IPS-18a (cell line): ENCODE measurements at regions not wholly inside any gene's neighbourhood (a gene's known extent, or its start where the extent isn't known, plus 50 kb on each side); places are given as distances from the start of the nearest gene placed in this dataset.

Source experiments
- H3K27ac ChIP-seq: one replicate; pipeline ENCODE4 v1.5.1; 2013; ENCODE audit warnings: low read length
- H3K27me3 ChIP-seq: one replicate; pipeline ENCODE4 v1.6.1; 2013; ENCODE audit warnings: mild to moderate bottlenecking, low read length; ENCODE audit not compliant: control insufficient read depth, insufficient read depth
- H3K36me3 ChIP-seq: one replicate; pipeline ENCODE4 v1.6.1; 2013; ENCODE audit warnings: low read depth, low read length; ENCODE audit not compliant: control insufficient read depth
- H3K4me1 ChIP-seq: one replicate; pipeline ENCODE4 v1.6.1; 2013; ENCODE audit warnings: low read depth, low read length; ENCODE audit not compliant: control insufficient read depth
- H3K4me3 ChIP-seq: one replicate; pipeline ENCODE4 v1.5.1; 2013; ENCODE audit warnings: low read length
- H3K9ac ChIP-seq: one replicate; pipeline ENCODE4 v1.6.1; 2013; ENCODE audit warnings: mild to moderate bottlenecking, low read length, moderate library complexity
- H3K9me3 ChIP-seq: one replicate; pipeline ENCODE4 v1.6.1; 2013; ENCODE audit warnings: low read depth, low read length; ENCODE audit not compliant: control insufficient read depth

- Histone ChIP-seq H3K36me3 (no peaks in the 10 kb centered on the region), H3K9me3 (no peaks in the 10 kb centered on the region), H3K9ac (no peak overlapping the region), H3K27ac (no peak overlapping the region), H3K4me1 (no peaks in the 10 kb centered on the region), H3K4me3 (no peak overlapping the region), H3K27me3 (no peaks in the 10 kb centered on the region)
These were observed 554.8 kb upstream of the PABPC4L start for GRCh38 chr4:134756421-134756820.

- Histone ChIP-seq H3K27me3 (no peaks in the 10 kb centered on the region), H3K9me3 (no peaks in the 10 kb centered on the region), H3K36me3 (no peaks in the 10 kb centered on the region), H3K4me1 (no peaks in the 10 kb centered on the region), H3K4me3 (no peak overlapping the region), H3K9ac (no peak overlapping the region), H3K27ac (no peak overlapping the region)
These were observed 552.9 kb upstream of the PABPC4L start for GRCh38 chr4:134754301-134755019.

- Histone ChIP-seq H3K4me3 (no peak overlapping the region), H3K9me3 (no peaks in the 10 kb centered on the region), H3K4me1 (no peaks in the 10 kb centered on the region), H3K36me3 (no peaks in the 10 kb centered on the region), H3K9ac (no peak overlapping the region), H3K27ac (no peak overlapping the region), H3K27me3 (no peaks in the 10 kb centered on the region)
These were observed 551.8 kb upstream of the PABPC4L start for GRCh38 chr4:134753390-134753789.

- Histone ChIP-seq H3K9me3 (no peaks in the 10 kb centered on the region), H3K27me3 (no peaks in the 10 kb centered on the region), H3K4me3 (no peak overlapping the region), H3K27ac (no peak overlapping the region), H3K36me3 (no peaks in the 10 kb centered on the region), H3K9ac (no peak overlapping the region), H3K4me1 (peaks cover 6% of the 10 kb centered on the region)
These were observed 545.7 kb upstream of the PABPC4L start for GRCh38 chr4:134747108-134747805.

GRCh38 chr4:134740290-134740689 is 538.7 kb upstream of the PABPC4L start:
- no peak overlapping the region for H3K4me3 ChIP-seq
- H3K27ac ChIP-seq: no peak overlapping the region
- no peaks in the 10 kb centered on the region for H3K27me3 ChIP-seq
- no peaks in the 10 kb centered on the region for H3K9me3 ChIP-seq
- no peaks in the 10 kb centered on the region for H3K36me3 ChIP-seq
- H3K9ac ChIP-seq: no peak overlapping the region
- no peaks in the 10 kb centered on the region for H3K4me1 ChIP-seq

GRCh38 chr4:134735901-134736300 is 534.3 kb upstream of the PABPC4L start:
- Histone ChIP-seq H3K9me3 (no peaks in the 10 kb centered on the region), H3K27ac (no peak overlapping the region), H3K36me3 (no peaks in the 10 kb centered on the region), H3K27me3 (no peaks in the 10 kb centered on the region), H3K4me1 (no peaks in the 10 kb centered on the region), H3K9ac (no peak overlapping the region), H3K4me3 (no peak overlapping the region)

- Histone ChIP-seq H3K27ac (no peak overlapping the region), H3K36me3 (no peaks in the 10 kb centered on the region), H3K9ac (no peak overlapping the region), H3K4me3 (no peak overlapping the region), H3K27me3 (no peaks in the 10 kb centered on the region), H3K4me1 (no peaks in the 10 kb centered on the region), H3K9me3 (no peaks in the 10 kb centered on the region)
These were observed 526.1 kb upstream of the PABPC4L start for GRCh38 chr4:134727696-134728095.

GRCh38 chr4:134722306-134722705 is 520.7 kb upstream of the PABPC4L start:
- H3K4me3 ChIP-seq: no peak overlapping the region

GRCh38 chr4:134720030-134720429 is 518.4 kb upstream of the PABPC4L start:
- no peaks in the 10 kb centered on the region for H3K27me3 ChIP-seq
- H3K9me3 ChIP-seq: no peaks in the 10 kb centered on the region
- H3K4me3 ChIP-seq: no peak overlapping the region
- no peaks in the 10 kb centered on the region for H3K36me3 ChIP-seq
- no peak overlapping the region for H3K9ac ChIP-seq
- no peak overlapping the region for H3K27ac ChIP-seq
- H3K4me1 ChIP-seq: peaks cover 2% of the 10 kb centered on the region

More at GRCh38 chr4:134722306-134722705, 520.7 kb upstream of the PABPC4L start:
- no peaks in the 10 kb centered on the region for H3K9me3 ChIP-seq
- no peaks in the 10 kb centered on the region for H3K27me3 ChIP-seq
- no peak overlapping the region for H3K9ac ChIP-seq
- H3K36me3 ChIP-seq: no peaks in the 10 kb centered on the region
- no peak overlapping the region for H3K27ac ChIP-seq
- no peaks in the 10 kb centered on the region for H3K4me1 ChIP-seq

- Histone ChIP-seq H3K36me3 (no peaks in the 10 kb centered on the region), H3K9me3 (no peaks in the 10 kb centered on the region), H3K4me3 (no peak overlapping the region), H3K27me3 (no peaks in the 10 kb centered on the region), H3K9ac (no peak overlapping the region), H3K27ac (no peak overlapping the region), H3K4me1 (no peaks in the 10 kb centered on the region)
These were observed 507.0 kb upstream of the PABPC4L start for GRCh38 chr4:134708616-134709015.

- H3K27me3 ChIP-seq: no peaks in the 10 kb centered on the region
These were observed 506.4 kb upstream of the PABPC4L start for GRCh38 chr4:134708026-134708425.

GRCh38 chr4:134702374-134702773 is 500.8 kb upstream of the PABPC4L start:
- Histone ChIP-seq H3K36me3 (no peaks in the 10 kb centered on the region), H3K4me3 (no peak overlapping the region), H3K9ac (no peak overlapping the region), H3K27ac (no peak overlapping the region), H3K27me3 (no peaks in the 10 kb centered on the region), H3K4me1 (no peaks in the 10 kb centered on the region), H3K9me3 (peaks cover 19% of the 10 kb centered on the region)

More at GRCh38 chr4:134708026-134708425, 506.4 kb upstream of the PABPC4L start:
- Histone ChIP-seq H3K4me3 (no peak overlapping the region), H3K9me3 (no peaks in the 10 kb centered on the region), H3K27ac (no peak overlapping the region), H3K36me3 (no peaks in the 10 kb centered on the region), H3K4me1 (no peaks in the 10 kb centered on the region), H3K9ac (no peak overlapping the region)
